ENCODE measurements at regions not wholly inside any gene's neighbourhood (a gene's known extent, or its start where the extent isn't known, plus 50 kb on each side); places are given as distances from the start of the nearest gene placed in this dataset.
"Not testable (repeated sequence)": the region's sequence is repeated elsewhere in the genome, so short reads cannot be mapped to it uniquely, and the experiment has no call there.

GRCh38 chr18:10350661-10351060 is 103.8 kb upstream of the APCDD1 start:
- H3K36me3 ChIP-seq (ENCODE audit: control insufficient read depth in 2 of 2, insufficient read depth in 2 of 2, low read length in 2 of 2), result no peaks in the 10 kb centered on the region
- no peaks in the 10 kb centered on the region for H3K9me3 ChIP-seq (ENCODE audit: control insufficient read depth in 2 of 2, low read length in 2 of 2)
- H3K27me3 ChIP-seq (ENCODE audit: control insufficient read depth in 1 of 2, insufficient read depth in 2 of 2, low read length in 2 of 2), result no peaks in the 10 kb centered on the region
- H3K4me1 ChIP-seq (ENCODE audit: control insufficient read depth, insufficient read depth, low read length), result peaks cover 13% of the 10 kb centered on the region
- no peak overlapping the region for H3K4me3 ChIP-seq (ENCODE audit: low read length in 2 of 2)
- no peak overlapping the region for H3K27ac ChIP-seq (ENCODE audit: low read length)
- no peak overlapping the region for H3K9ac ChIP-seq (ENCODE audit: low read length in 2 of 2)

GRCh38 chr18:10351219-10351818 is 103.1 kb upstream of the APCDD1 start:
- Histone ChIP-seq H3K27me3 (ENCODE audit: control insufficient read depth in 1 of 2, insufficient read depth in 2 of 2, low read length in 2 of 2) (no peaks in the 10 kb centered on the region), H3K36me3 (ENCODE audit: control insufficient read depth in 2 of 2, insufficient read depth in 2 of 2, low read length in 2 of 2) (no peaks in the 10 kb centered on the region), H3K9ac (ENCODE audit: low read length in 2 of 2) (no peak overlapping the region), H3K27ac (ENCODE audit: low read length) (no peak overlapping the region), H3K4me1 (ENCODE audit: control insufficient read depth, insufficient read depth, low read length) (peaks cover 13% of the 10 kb centered on the region), H3K9me3 (ENCODE audit: control insufficient read depth in 2 of 2, low read length in 2 of 2) (no peaks in the 10 kb centered on the region), H3K4me3 (ENCODE audit: low read length in 2 of 2) (no peak overlapping the region)

GRCh38 chr18:10351858-10352257 is 102.6 kb upstream of the APCDD1 start:
- Histone ChIP-seq H3K36me3 (ENCODE audit: control insufficient read depth in 2 of 2, insufficient read depth in 2 of 2, low read length in 2 of 2) (no peaks in the 10 kb centered on the region), H3K9ac (ENCODE audit: low read length in 2 of 2) (no peak overlapping the region), H3K4me3 (ENCODE audit: low read length in 2 of 2) (no peak overlapping the region), H3K4me1 (ENCODE audit: control insufficient read depth, insufficient read depth, low read length) (peaks cover 13% of the 10 kb centered on the region), H3K27ac (ENCODE audit: low read length) (no peak overlapping the region), H3K27me3 (ENCODE audit: control insufficient read depth in 1 of 2, insufficient read depth in 2 of 2, low read length in 2 of 2) (no peaks in the 10 kb centered on the region), H3K9me3 (ENCODE audit: control insufficient read depth in 2 of 2, low read length in 2 of 2) (peaks cover 0 to under 1% of the 10 kb centered on the region in 2 donors)

- Histone ChIP-seq H3K27ac (ENCODE audit: low read length) (no peak overlapping the region), H3K4me3 (ENCODE audit: low read length in 2 of 2) (no peak overlapping the region), H3K36me3 (ENCODE audit: control insufficient read depth in 2 of 2, insufficient read depth in 2 of 2, low read length in 2 of 2) (no peaks in the 10 kb centered on the region), H3K9ac (ENCODE audit: low read length in 2 of 2) (no peak overlapping the region), H3K9me3 (ENCODE audit: control insufficient read depth in 2 of 2, low read length in 2 of 2) (peaks cover 0 to 5% of the 10 kb centered on the region in 2 donors), H3K27me3 (ENCODE audit: control insufficient read depth in 1 of 2, insufficient read depth in 2 of 2, low read length in 2 of 2) (no peaks in the 10 kb centered on the region), H3K4me1 (ENCODE audit: control insufficient read depth, insufficient read depth, low read length) (peaks cover 13% of the 10 kb centered on the region)
Measured at GRCh38 chr18:10352671-10353070, 101.8 kb upstream of the APCDD1 start.

- Histone ChIP-seq H3K9me3 (ENCODE audit: control insufficient read depth in 2 of 2, low read length in 2 of 2) (peaks cover 0 to 5% of the 10 kb centered on the region in 2 donors), H3K4me3 (ENCODE audit: low read length in 2 of 2) (no peak overlapping the region), H3K27ac (ENCODE audit: low read length) (peak overlapping the region; percentile 49), H3K27me3 (ENCODE audit: control insufficient read depth in 1 of 2, insufficient read depth in 2 of 2, low read length in 2 of 2) (no peaks in the 10 kb centered on the region), H3K9ac (ENCODE audit: low read length in 2 of 2) (no peak overlapping the region), H3K36me3 (ENCODE audit: control insufficient read depth in 2 of 2, insufficient read depth in 2 of 2, low read length in 2 of 2) (no peaks in the 10 kb centered on the region), H3K4me1 (ENCODE audit: control insufficient read depth, insufficient read depth, low read length) (peaks cover 13% of the 10 kb centered on the region)
Measured at GRCh38 chr18:10353791-10354190, 100.6 kb upstream of the APCDD1 start.

- H3K27ac ChIP-seq (ENCODE audit: low read length), result peak overlapping the region; percentile 49
Measured at GRCh38 chr18:10354241-10354811, 100.1 kb upstream of the APCDD1 start.

GRCh38 chr18:10354890-10355289 is 99.5 kb upstream of the APCDD1 start:
- Histone ChIP-seq H3K36me3 (ENCODE audit: control insufficient read depth in 2 of 2, insufficient read depth in 2 of 2, low read length in 2 of 2) (no peaks in the 10 kb centered on the region), H3K27me3 (ENCODE audit: control insufficient read depth in 1 of 2, insufficient read depth in 2 of 2, low read length in 2 of 2) (no peaks in the 10 kb centered on the region), H3K27ac (ENCODE audit: low read length) (peak overlapping the region; percentile 49), H3K9me3 (ENCODE audit: control insufficient read depth in 2 of 2, low read length in 2 of 2) (peaks cover 0 to 5% of the 10 kb centered on the region in 2 donors), H3K9ac (ENCODE audit: low read length in 2 of 2) (no peak overlapping the region), H3K4me3 (ENCODE audit: low read length in 2 of 2) (no peak overlapping the region), H3K4me1 (ENCODE audit: control insufficient read depth, insufficient read depth, low read length) (peaks cover 13% of the 10 kb centered on the region)

More at GRCh38 chr18:10354241-10354811, 100.1 kb upstream of the APCDD1 start:
- peaks cover 13% of the 10 kb centered on the region for H3K4me1 ChIP-seq (ENCODE audit: control insufficient read depth, insufficient read depth, low read length)
- no peaks in the 10 kb centered on the region for H3K36me3 ChIP-seq (ENCODE audit: control insufficient read depth in 2 of 2, insufficient read depth in 2 of 2, low read length in 2 of 2)
- H3K4me3 ChIP-seq (ENCODE audit: low read length in 2 of 2), result peak overlapping the region in 1 of 2 donors; percentile 35
- H3K9me3 ChIP-seq (ENCODE audit: control insufficient read depth in 2 of 2, low read length in 2 of 2), result peaks cover 0 to 5% of the 10 kb centered on the region in 2 donors
- no peak overlapping the region for H3K9ac ChIP-seq (ENCODE audit: low read length in 2 of 2)
- H3K27me3 ChIP-seq (ENCODE audit: control insufficient read depth in 1 of 2, insufficient read depth in 2 of 2, low read length in 2 of 2), result no peaks in the 10 kb centered on the region

- not testable (repeated sequence) for H3K36me3 ChIP-seq (ENCODE audit: control insufficient read depth in 2 of 2, insufficient read depth in 2 of 2, low read length in 2 of 2); H3K9ac ChIP-seq (ENCODE audit: low read length in 2 of 2); H3K27ac ChIP-seq (ENCODE audit: low read length); H3K27me3 ChIP-seq (ENCODE audit: control insufficient read depth in 1 of 2, insufficient read depth in 2 of 2, low read length in 2 of 2); H3K4me3 ChIP-seq (ENCODE audit: low read length in 2 of 2); H3K9me3 ChIP-seq (ENCODE audit: control insufficient read depth in 2 of 2, low read length in 2 of 2)
- H3K4me1 ChIP-seq (ENCODE audit: control insufficient read depth, insufficient read depth, low read length), result peaks cover 13% of the 10 kb centered on the region
Measured at GRCh38 chr18:10356999-10357398, 97.4 kb upstream of the APCDD1 start.

- no peak overlapping the region for H3K4me3 ChIP-seq (ENCODE audit: low read length in 2 of 2)
Measured at GRCh38 chr18:10361660-10362059, 92.8 kb upstream of the APCDD1 start.

GRCh38 chr18:10365021-10365500 is 89.4 kb upstream of the APCDD1 start:
- H3K36me3 ChIP-seq (ENCODE audit: control insufficient read depth in 2 of 2, insufficient read depth in 2 of 2, low read length in 2 of 2), result no peaks in the 10 kb centered on the region
- no peak overlapping the region for H3K27ac ChIP-seq (ENCODE audit: low read length)
- peaks cover 2% of the 10 kb centered on the region for H3K4me1 ChIP-seq (ENCODE audit: control insufficient read depth, insufficient read depth, low read length)
- no peak overlapping the region for H3K4me3 ChIP-seq (ENCODE audit: low read length in 2 of 2)
- H3K27me3 ChIP-seq (ENCODE audit: control insufficient read depth in 1 of 2, insufficient read depth in 2 of 2, low read length in 2 of 2), result peaks cover 0 to 4% of the 10 kb centered on the region in 2 donors
- no peak overlapping the region for H3K9ac ChIP-seq (ENCODE audit: low read length in 2 of 2)
- H3K9me3 ChIP-seq (ENCODE audit: control insufficient read depth in 2 of 2, low read length in 2 of 2), result peaks cover 0 to 3% of the 10 kb centered on the region in 2 donors

More at GRCh38 chr18:10361660-10362059, 92.8 kb upstream of the APCDD1 start:
- Histone ChIP-seq H3K27me3 (ENCODE audit: control insufficient read depth in 1 of 2, insufficient read depth in 2 of 2, low read length in 2 of 2) (no peaks in the 10 kb centered on the region), H3K27ac (ENCODE audit: low read length) (no peak overlapping the region), H3K4me1 (ENCODE audit: control insufficient read depth, insufficient read depth, low read length) (no peaks in the 10 kb centered on the region), H3K9me3 (ENCODE audit: control insufficient read depth in 2 of 2, low read length in 2 of 2) (peaks cover 3 to 5% of the 10 kb centered on the region in 2 donors), H3K36me3 (ENCODE audit: control insufficient read depth in 2 of 2, insufficient read depth in 2 of 2, low read length in 2 of 2) (no peaks in the 10 kb centered on the region), H3K9ac (ENCODE audit: low read length in 2 of 2) (no peak overlapping the region)

- no peak overlapping the region for H3K27ac ChIP-seq (ENCODE audit: low read length)
- H3K4me1 ChIP-seq (ENCODE audit: control insufficient read depth, insufficient read depth, low read length), result peaks cover 2% of the 10 kb centered on the region
- peaks cover 0 to 4% of the 10 kb centered on the region in 2 donors for H3K27me3 ChIP-seq (ENCODE audit: control insufficient read depth in 1 of 2, insufficient read depth in 2 of 2, low read length in 2 of 2)
- no peak overlapping the region for H3K4me3 ChIP-seq (ENCODE audit: low read length in 2 of 2)
- no peaks in the 10 kb centered on the region for H3K36me3 ChIP-seq (ENCODE audit: control insufficient read depth in 2 of 2, insufficient read depth in 2 of 2, low read length in 2 of 2)
- H3K9ac ChIP-seq (ENCODE audit: low read length in 2 of 2), result no peak overlapping the region
- H3K9me3 ChIP-seq (ENCODE audit: control insufficient read depth in 2 of 2, low read length in 2 of 2), result peaks cover 0 to 3% of the 10 kb centered on the region in 2 donors
Measured at GRCh38 chr18:10365901-10366300, 88.5 kb upstream of the APCDD1 start.

All from stomach smooth muscle (tissue), 2 donors.